GM19238 (cell line): ENCODE measurements at regions not wholly inside any gene's neighbourhood (a gene's known extent, or its start where the extent isn't known, plus 50 kb on each side); places are given as distances from the start of the nearest gene placed in this dataset.

Experiments used
- DNase-seq: peaks from one replicate; pipeline ENCODE4 v3.0.0; 2011; ENCODE audit warnings: low spot score; ENCODE audit not compliant: insufficient read length

- DNase-seq = no peak
These were observed 109.7 kb upstream of the DDX18 start for GRCh38 chr2:117704818-117705217.

- no peak for DNase-seq
These were observed 106.6 kb upstream of the DDX18 start for GRCh38 chr2:117707874-117708273.

DNA sequence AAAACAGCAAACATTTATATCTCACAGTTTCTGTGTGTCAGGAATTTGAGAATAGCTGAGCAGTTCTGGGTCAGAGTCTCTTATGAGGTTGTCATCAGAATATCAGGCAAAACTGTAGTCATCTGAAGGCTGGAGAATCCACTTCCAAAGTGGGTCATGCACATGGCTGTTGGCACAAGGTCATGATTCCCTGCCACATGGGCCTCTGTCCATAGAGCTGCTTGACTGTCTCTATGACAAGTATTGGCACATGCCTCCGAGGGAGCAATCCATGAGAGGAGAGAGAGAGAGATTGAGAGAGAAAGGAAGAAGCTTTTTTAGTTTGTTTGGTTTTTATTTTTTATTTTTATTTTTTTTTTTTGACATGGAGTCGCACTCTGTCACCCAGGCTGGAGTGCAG lies 101.8 kb upstream of the DDX18 start:
- DNase-seq = no peak

- no peak for DNase-seq
These were observed 100.4 kb upstream of the DDX18 start for GRCh38 chr2:117714110-117714509.

GRCh38 chr2:117714745-117715417 lies 99.6 kb upstream of the DDX18 start:
- no peak for DNase-seq

- no peak for DNase-seq
These were observed 98.0 kb upstream of the DDX18 start for GRCh38 chr2:117716505-117716904.

DNA sequence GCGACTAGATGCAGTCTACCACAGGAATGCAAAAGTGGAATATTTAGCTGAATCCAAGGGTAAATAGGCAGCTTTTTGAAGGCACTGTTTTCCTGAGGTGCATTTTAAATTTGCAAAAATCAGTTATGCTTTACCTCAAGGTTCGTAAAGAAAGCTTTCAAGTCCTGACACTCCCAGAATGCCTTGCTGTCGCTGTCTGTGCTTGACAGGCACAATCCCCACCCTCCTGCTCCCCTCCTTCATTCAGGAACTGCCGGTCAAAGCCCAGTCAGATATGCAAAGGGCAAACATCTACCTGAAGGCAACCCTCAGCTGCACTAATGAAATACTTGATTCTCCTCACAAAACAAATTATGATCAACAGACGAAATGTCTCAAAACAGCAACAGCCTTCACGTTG lies 97.4 kb upstream of the DDX18 start:
- no peak for DNase-seq

DNA sequence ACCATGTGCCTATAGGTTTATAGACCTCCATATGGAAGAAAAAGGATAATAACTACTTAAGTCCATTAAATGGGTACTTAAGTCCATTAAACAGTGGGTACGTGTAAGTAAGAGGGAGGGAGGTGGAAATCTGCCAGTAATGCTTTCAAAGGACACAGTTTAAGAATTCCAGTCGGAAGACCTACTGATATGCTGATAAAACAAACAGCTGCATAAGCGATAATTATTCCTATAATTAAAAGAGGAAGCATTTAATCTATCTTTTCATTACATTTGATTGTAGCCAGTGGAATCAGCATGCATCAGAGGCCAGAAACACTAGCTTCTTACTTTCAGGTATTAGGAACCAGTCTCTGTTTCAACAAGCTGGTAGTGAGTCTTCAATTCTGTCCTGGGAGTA lies 96.4 kb upstream of the DDX18 start:
- no peak for DNase-seq

DNA sequence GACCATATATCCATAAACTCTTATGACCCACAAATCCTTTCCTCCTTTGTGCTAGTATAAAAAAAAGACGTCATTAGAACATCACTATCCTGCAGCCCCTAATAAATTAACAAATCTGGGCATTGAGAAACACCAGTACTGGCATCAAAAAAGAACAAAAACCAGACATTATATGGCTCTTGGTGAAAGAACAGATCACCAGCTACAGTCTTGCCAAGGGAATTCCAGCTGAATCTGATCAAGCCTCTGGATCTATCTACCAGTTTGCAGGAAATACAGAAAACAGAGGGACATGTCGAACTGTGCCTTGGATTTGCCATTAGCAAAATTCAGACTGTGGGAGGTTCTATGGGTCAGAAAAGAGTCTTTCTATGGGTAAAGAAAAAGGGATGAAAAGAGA lies 93.7 kb upstream of the DDX18 start:
- DNase-seq = no peak

GRCh38 chr2:117723483-117723882 lies 91.0 kb upstream of the DDX18 start:
- DNase-seq = no peak

GRCh38 chr2:117723888-117724434 lies 90.5 kb upstream of the DDX18 start:
- no peak for DNase-seq

DNA sequence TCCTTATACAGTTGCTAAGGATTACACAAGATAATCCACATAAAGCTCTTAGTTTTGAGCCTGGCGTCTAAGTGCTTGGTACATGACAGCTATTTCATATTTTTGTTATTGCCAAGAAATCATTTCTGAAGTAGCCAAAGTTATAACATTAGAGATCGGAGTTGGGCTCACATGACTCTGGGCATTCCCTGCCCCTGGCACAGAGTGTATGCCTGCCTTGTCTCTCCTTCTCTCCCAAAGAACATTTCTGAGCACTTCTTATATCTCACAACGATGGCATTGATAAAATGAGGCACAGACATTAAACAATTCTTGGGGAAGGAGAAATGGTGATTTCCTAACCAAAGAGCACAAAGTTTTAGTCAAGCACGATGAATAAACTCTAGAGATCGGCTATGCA lies 87.7 kb upstream of the DDX18 start:
- DNase-seq = no peak

GRCh38 chr2:117737846-117738245 lies 76.6 kb upstream of the DDX18 start:
- no peak for DNase-seq

DNA sequence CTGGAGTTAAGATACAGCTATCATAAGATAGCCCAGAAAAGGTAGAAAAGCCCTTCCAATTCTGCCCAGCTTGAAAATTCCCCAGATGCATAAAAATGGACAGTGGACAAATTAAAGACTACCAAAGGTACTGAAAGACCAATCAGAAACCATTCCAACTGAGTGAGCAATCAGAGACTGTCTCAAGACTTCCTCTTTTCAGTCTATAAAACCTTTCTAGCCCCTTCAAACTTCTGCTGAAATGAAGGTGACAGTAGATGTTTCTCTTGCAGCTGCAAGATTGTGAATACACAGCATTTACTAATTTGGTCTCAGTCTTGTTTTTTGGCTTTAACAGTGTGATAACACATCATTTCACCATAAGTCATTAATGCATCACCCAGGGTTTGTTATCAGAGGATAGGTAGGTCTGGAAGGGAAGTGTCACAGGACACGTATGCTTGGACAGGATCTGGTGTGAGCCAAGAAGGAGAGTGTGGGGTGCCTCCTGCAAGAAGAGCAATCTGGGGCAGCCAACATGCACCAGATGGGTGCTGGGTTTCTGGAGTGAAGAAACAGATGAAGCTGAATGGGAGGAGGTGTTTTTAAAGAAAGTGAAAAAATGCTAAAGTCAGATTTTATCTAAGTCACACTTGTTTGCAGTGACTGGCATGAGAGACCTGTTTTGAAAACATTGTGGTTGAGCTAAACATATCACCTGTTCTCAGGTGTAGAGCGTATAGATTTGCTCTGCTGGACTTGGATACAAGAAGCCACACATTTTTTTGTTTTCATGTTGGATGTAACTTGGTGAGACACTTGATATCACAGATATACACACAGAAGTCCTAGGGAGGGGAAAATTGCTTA lies 75.3 kb upstream of the DDX18 start:
- no peak for DNase-seq

DNA sequence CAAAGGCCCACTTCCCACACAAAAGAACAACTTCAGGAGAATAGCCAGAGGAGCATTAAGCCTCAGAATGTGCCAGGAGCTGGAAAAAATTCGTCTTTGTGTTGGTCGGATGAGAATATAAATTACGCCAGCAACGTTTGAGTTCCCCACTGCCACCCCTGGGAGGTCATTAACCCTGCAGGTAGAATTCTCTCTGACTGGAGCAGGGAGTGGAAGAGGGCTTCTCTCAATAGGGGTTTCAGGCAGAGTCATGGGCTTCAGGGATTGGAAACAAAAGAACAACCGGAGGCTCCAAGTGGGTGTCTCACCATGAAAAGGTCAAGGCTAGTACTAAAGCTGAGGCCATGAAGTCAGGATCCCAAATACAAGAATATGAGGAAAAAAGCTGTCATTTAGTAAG lies 69.0 kb upstream of the DDX18 start:
- no peak for DNase-seq

DNA sequence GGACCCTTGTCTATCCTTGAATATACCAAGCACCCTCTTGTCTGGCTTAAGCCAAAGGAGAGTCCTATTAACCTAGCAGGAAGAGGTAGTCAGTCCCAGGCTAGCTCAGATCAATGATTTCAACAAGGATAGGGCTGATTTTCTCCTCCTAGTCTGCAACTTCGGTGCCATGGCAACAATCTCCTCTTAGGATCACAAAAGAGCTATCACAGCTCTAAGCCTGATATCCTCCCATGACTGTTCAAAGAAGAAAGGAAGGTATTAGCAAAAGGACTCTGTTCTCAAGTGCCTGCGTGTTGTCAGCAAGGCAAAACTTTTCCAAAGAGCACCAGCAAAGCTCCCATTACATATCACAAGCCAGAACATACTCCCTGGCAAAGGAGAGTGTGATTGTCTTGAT lies 58.7 kb upstream of the DDX18 start:
- no peak for DNase-seq

- DNase-seq = no peak
These were observed 53.6 kb upstream of the DDX18 start for GRCh38 chr2:117760916-117761315.

DNA sequence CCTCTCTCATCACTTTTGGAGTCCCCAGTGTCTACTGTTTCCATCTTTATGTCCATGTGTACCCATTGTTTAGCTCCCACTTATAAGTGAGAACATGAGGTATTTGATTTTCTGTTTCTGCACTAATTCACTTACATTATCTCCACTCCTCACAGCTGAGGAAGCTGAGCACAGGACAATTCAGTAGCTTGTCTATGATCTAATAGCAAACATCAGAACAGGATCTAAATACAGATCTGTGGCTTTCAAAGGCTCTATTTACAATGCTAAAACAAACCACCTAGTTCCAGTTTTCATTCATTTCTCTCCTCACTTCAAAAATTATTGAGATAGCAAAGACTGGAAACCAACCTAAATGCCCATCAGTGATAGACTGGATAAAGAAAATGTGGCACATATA lies 52.0 kb upstream of the DDX18 start:
- no peak for DNase-seq

- DNase-seq = no peak
These were observed 50.7 kb upstream of the DDX18 start for GRCh38 chr2:117763804-117764203.
